ENCODE measurements at regions not wholly inside any gene's neighbourhood (a gene's known extent, or its start where the extent isn't known, plus 50 kb on each side); places are given as distances from the start of the nearest gene placed in this dataset.

- no peaks in the 10 kb centered on the region for H3K36me3 ChIP-seq (ENCODE audit: control insufficient read depth, low read length)
- H3F3A ChIP-seq (ENCODE audit: control insufficient read depth, insufficient read depth): no peaks in the 10 kb centered on the region
- no peak overlapping the region for H3K4me2 ChIP-seq (ENCODE audit: low read length)
- no peak overlapping the region for H3K27ac ChIP-seq (ENCODE audit: low read depth, low read length)
- no peaks in the 10 kb centered on the region for H3K9me3 ChIP-seq (ENCODE audit: control insufficient read depth, insufficient read depth, low read length)
- no peaks in the 10 kb centered on the region for H3K9me2 ChIP-seq (replicated peaks; ENCODE audit: control insufficient read depth, low read length)
- no peaks in the 10 kb centered on the region for H4K20me1 ChIP-seq (ENCODE audit: control insufficient read depth, insufficient read depth, low read depth, low read length)
- TF ChIP-seq CTCF (IDR thresholded peaks at IDR 0.05; ENCODE audit: low read depth, low read length, poor library complexity, severe bottlenecking): no peak
- H3K27me3 ChIP-seq (ENCODE audit: control insufficient read depth, low read length): no peaks in the 10 kb centered on the region
- no peak overlapping the region for H3K4me3 ChIP-seq (ENCODE audit: low read length)
- H3K4me1 ChIP-seq (ENCODE audit: control insufficient read depth, low read length): no peaks in the 10 kb centered on the region
- H3K79me2 ChIP-seq (ENCODE audit: control insufficient read depth, low read length): no peaks in the 10 kb centered on the region
These were observed 82.8 kb upstream of the FBXL7 start for GRCh38 chr5:15417156-15417555.

- Histone ChIP-seq H3K4me1 (ENCODE audit: control insufficient read depth, low read length) (no peaks in the 10 kb centered on the region), H3K27ac (ENCODE audit: low read depth, low read length) (no peak overlapping the region), H3K9me2 (replicated peaks; ENCODE audit: control insufficient read depth, low read length) (no peaks in the 10 kb centered on the region), H3K9me3 (ENCODE audit: control insufficient read depth, insufficient read depth, low read length) (no peaks in the 10 kb centered on the region), H3K27me3 (ENCODE audit: control insufficient read depth, low read length) (no peaks in the 10 kb centered on the region), H3F3A (ENCODE audit: control insufficient read depth, insufficient read depth) (no peaks in the 10 kb centered on the region), H3K4me3 (ENCODE audit: low read length) (no peak overlapping the region), H3K4me2 (ENCODE audit: low read length) (no peak overlapping the region), H4K20me1 (ENCODE audit: control insufficient read depth, insufficient read depth, low read depth, low read length) (no peaks in the 10 kb centered on the region), H3K79me2 (ENCODE audit: control insufficient read depth, low read length) (no peaks in the 10 kb centered on the region), H3K36me3 (ENCODE audit: control insufficient read depth, low read length) (no peaks in the 10 kb centered on the region)
- TF ChIP-seq EZH2phosphoT487 (IDR thresholded peaks at IDR 0.05; ENCODE audit: borderline replicate concordance, low read length) (no peak), CTCF (IDR thresholded peaks at IDR 0.05; ENCODE audit: low read depth, low read length, poor library complexity, severe bottlenecking) (no peak)
These were observed 93.5 kb upstream of the FBXL7 start for GRCh38 chr5:15406478-15406877.

- H3K9me3 ChIP-seq (ENCODE audit: control insufficient read depth, insufficient read depth, low read length): no peaks in the 10 kb centered on the region
- no peaks in the 10 kb centered on the region for H3K79me2 ChIP-seq (ENCODE audit: control insufficient read depth, low read length)
- H3K4me2 ChIP-seq (ENCODE audit: low read length): no peak overlapping the region
- TF ChIP-seq CTCF (IDR thresholded peaks at IDR 0.05; ENCODE audit: low read depth, low read length, poor library complexity, severe bottlenecking) (no peak), EZH2phosphoT487 (IDR thresholded peaks at IDR 0.05; ENCODE audit: borderline replicate concordance, low read length) (no peak)
- H3K36me3 ChIP-seq (ENCODE audit: control insufficient read depth, low read length): no peaks in the 10 kb centered on the region
- H3K27ac ChIP-seq (ENCODE audit: low read depth, low read length): no peak overlapping the region
- no peaks in the 10 kb centered on the region for H3F3A ChIP-seq (ENCODE audit: control insufficient read depth, insufficient read depth)
- no peaks in the 10 kb centered on the region for H3K9me2 ChIP-seq (replicated peaks; ENCODE audit: control insufficient read depth, low read length)
- no peaks in the 10 kb centered on the region for H3K4me1 ChIP-seq (ENCODE audit: control insufficient read depth, low read length)
- H4K20me1 ChIP-seq (ENCODE audit: control insufficient read depth, insufficient read depth, low read depth, low read length): no peaks in the 10 kb centered on the region
- H3K4me3 ChIP-seq (ENCODE audit: low read length): no peak overlapping the region
- no peaks in the 10 kb centered on the region for H3K27me3 ChIP-seq (ENCODE audit: control insufficient read depth, low read length)
These were observed 106.8 kb upstream of the FBXL7 start for GRCh38 chr5:15393146-15393545.

All from DOHH2 (cell line).